ENCODE measurements at regions not wholly inside any gene's neighbourhood (a gene's known extent, or its start where the extent isn't known, plus 50 kb on each side); places are given as distances from the start of the nearest gene placed in this dataset.

DNA sequence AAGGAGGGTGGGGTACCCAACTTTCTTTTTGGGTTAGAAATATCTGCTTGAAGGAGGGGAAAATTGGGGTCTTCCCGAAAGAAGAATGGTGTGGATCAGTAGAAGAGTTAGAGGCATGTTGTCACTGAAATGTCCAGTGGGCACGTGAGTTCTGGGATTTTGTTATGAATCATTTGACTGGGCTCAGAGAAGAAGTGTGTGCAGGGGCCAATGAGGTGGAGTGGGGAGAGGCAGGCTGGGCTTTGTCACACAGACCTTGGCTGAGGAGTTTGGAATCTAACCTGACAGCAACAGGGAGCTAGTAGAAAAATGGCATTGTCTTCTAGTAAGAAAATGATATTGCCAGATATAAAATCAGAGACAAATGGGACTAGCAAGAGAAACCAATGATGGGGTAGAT is 436.8 kb downstream of the MFSD1 start (continued):
- TF ChIP-seq, protein P1, sequence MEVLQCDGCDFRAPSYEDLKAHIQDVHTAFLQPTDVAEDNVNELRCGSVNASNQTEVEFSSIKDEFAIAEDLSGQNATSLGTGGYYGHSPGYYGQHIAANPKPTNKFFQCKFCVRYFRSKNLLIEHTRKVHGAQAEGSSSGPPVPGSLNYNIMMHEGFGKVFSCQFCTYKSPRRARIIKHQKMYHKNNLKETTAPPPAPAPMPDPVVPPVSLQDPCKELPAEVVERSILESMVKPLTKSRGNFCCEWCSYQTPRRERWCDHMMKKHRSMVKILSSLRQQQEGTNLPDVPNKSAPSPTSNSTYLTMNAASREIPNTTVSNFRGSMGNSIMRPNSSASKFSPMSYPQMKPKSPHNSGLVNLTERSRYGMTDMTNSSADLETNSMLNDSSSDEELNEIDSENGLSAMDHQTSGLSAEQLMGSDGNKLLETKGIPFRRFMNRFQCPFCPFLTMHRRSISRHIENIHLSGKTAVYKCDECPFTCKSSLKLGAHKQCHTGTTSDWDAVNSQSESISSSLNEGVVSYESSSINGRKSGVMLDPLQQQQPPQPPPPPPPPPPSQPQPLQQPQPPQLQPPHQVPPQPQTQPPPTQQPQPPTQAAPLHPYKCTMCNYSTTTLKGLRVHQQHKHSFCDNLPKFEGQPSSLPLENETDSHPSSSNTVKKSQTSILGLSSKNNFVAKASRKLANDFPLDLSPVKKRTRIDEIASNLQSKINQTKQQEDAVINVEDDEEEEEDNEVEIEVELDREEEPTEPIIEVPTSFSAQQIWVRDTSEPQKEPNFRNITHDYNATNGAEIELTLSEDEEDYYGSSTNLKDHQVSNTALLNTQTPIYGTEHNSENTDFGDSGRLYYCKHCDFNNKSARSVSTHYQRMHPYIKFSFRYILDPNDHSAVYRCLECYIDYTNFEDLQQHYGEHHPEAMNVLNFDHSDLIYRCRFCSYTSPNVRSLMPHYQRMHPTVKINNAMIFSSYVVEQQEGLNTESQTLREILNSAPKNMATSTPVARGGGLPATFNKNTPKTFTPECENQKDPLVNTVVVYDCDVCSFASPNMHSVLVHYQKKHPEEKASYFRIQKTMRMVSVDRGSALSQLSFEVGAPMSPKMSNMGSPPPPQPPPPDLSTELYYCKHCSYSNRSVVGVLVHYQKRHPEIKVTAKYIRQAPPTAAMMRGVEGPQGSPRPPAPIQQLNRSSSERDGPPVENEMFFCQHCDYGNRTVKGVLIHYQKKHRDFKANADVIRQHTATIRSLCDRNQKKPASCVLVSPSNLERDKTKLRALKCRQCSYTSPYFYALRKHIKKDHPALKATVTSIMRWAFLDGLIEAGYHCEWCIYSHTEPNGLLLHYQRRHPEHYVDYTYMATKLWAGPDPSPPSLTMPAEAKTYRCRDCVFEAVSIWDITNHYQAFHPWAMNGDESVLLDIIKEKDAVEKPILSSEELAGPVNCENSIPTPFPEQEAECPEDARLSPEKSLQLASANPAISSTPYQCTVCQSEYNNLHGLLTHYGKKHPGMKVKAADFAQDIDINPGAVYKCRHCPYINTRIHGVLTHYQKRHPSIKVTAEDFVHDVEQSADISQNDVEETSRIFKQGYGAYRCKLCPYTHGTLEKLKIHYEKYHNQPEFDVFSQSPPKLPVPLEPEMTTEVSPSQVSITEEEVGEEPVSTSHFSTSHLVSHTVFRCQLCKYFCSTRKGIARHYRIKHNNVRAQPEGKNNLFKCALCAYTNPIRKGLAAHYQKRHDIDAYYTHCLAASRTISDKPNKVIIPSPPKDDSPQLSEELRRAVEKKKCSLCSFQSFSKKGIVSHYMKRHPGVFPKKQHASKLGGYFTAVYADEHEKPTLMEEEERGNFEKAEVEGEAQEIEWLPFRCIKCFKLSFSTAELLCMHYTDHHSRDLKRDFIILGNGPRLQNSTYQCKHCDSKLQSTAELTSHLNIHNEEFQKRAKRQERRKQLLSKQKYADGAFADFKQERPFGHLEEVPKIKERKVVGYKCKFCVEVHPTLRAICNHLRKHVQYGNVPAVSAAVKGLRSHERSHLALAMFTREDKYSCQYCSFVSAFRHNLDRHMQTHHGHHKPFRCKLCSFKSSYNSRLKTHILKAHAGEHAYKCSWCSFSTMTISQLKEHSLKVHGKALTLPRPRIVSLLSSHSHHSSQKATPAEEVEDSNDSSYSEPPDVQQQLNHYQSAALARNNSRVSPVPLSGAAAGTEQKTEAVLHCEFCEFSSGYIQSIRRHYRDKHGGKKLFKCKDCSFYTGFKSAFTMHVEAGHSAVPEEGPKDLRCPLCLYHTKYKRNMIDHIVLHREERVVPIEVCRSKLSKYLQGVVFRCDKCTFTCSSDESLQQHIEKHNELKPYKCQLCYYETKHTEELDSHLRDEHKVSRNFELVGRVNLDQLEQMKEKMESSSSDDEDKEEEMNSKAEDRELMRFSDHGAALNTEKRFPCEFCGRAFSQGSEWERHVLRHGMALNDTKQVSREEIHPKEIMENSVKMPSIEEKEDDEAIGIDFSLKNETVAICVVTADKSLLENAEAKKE (CRISPR knock-in tag; IDR thresholded peaks at IDR 0.05), result no peak
- no peak for TF ChIP-seq STAT1 (IDR thresholded peaks at IDR 0.05; ENCODE audit: unreplicated experiment)
- TF ChIP-seq JUNB (IDR thresholded peaks at IDR 0.05; ENCODE audit: unreplicated experiment), result no peak
- TF ChIP-seq CREB1 (CRISPR knock-in tag; IDR thresholded peaks at IDR 0.05; ENCODE audit: low read depth), result no peak
- no peak for TF ChIP-seq POLR2AphosphoS5 (IDR thresholded peaks at IDR 0.05; ENCODE audit: low read depth)
- no peak for TF ChIP-seq EZH2phosphoT487 (IDR thresholded peaks at IDR 0.05; ENCODE audit: unreplicated experiment)
- no peak for TF ChIP-seq ZNF114 (CRISPR knock-in tag; IDR thresholded peaks at IDR 0.05)
- TF ChIP-seq NANOG (IDR thresholded peaks at IDR 0.05; ENCODE audit: borderline replicate concordance), result no peak
- TF ChIP-seq EZH2 (IDR thresholded peaks at IDR 0.05; ENCODE audit: low read depth, unreplicated experiment), result no peak
- TF ChIP-seq, protein P2, sequence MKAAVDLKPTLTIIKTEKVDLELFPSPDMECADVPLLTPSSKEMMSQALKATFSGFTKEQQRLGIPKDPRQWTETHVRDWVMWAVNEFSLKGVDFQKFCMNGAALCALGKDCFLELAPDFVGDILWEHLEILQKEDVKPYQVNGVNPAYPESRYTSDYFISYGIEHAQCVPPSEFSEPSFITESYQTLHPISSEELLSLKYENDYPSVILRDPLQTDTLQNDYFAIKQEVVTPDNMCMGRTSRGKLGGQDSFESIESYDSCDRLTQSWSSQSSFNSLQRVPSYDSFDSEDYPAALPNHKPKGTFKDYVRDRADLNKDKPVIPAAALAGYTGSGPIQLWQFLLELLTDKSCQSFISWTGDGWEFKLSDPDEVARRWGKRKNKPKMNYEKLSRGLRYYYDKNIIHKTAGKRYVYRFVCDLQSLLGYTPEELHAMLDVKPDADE (IDR thresholded peaks at IDR 0.05), result no peak
- no peak for TF ChIP-seq ZNF331 (CRISPR knock-in tag; IDR thresholded peaks at IDR 0.05; ENCODE audit: low read depth)
